ENCODE measurements at regions not wholly inside any gene's neighbourhood (a gene's known extent, or its start where the extent isn't known, plus 50 kb on each side); places are given as distances from the start of the nearest gene placed in this dataset.

GRCh38 chr17:77297693-77298666, 157.2 kb downstream of the SEC14L1 start:
- H3K4me3 ChIP-seq (ENCODE audit: low read length) = no peak overlapping the region
- H2AFZ ChIP-seq (ENCODE audit: low read depth, low read length) = no peak overlapping the region
- peaks cover 11% of the 10 kb centered on the region; the same call in 1 of the 2 replicates for H3K27me3 ChIP-seq (ENCODE audit: low read depth, low read length)
- H4K20me1 ChIP-seq (ENCODE audit: insufficient read depth, low read length) = no peaks in the 10 kb centered on the region
- no peaks in the 10 kb centered on the region for H3K79me2 ChIP-seq (ENCODE audit: low read length)
- no peak overlapping the region for H3K27ac ChIP-seq (ENCODE audit: low read length)
- TF ChIP-seq, protein P1, sequence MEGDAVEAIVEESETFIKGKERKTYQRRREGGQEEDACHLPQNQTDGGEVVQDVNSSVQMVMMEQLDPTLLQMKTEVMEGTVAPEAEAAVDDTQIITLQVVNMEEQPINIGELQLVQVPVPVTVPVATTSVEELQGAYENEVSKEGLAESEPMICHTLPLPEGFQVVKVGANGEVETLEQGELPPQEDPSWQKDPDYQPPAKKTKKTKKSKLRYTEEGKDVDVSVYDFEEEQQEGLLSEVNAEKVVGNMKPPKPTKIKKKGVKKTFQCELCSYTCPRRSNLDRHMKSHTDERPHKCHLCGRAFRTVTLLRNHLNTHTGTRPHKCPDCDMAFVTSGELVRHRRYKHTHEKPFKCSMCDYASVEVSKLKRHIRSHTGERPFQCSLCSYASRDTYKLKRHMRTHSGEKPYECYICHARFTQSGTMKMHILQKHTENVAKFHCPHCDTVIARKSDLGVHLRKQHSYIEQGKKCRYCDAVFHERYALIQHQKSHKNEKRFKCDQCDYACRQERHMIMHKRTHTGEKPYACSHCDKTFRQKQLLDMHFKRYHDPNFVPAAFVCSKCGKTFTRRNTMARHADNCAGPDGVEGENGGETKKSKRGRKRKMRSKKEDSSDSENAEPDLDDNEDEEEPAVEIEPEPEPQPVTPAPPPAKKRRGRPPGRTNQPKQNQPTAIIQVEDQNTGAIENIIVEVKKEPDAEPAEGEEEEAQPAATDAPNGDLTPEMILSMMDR (IDR thresholded peaks at IDR 0.05; ENCODE audit: low read depth, low read length) = no peak
- no peak for TF ChIP-seq EZH2phosphoT487 (IDR thresholded peaks at IDR 0.05; ENCODE audit: low read depth)
- H3K36me3 ChIP-seq (replicated peaks; ENCODE audit: low read depth, low read length) = no peaks in the 10 kb centered on the region
- H3K9me3 ChIP-seq (ENCODE audit: insufficient read depth, low read length) = no peaks in the 10 kb centered on the region
- no peak overlapping the region for H3K9ac ChIP-seq (ENCODE audit: low read length)
- no peaks in the 10 kb centered on the region for H3K4me1 ChIP-seq (ENCODE audit: low read length)
- no peak overlapping the region for H3K4me2 ChIP-seq (ENCODE audit: low read length)

DNA sequence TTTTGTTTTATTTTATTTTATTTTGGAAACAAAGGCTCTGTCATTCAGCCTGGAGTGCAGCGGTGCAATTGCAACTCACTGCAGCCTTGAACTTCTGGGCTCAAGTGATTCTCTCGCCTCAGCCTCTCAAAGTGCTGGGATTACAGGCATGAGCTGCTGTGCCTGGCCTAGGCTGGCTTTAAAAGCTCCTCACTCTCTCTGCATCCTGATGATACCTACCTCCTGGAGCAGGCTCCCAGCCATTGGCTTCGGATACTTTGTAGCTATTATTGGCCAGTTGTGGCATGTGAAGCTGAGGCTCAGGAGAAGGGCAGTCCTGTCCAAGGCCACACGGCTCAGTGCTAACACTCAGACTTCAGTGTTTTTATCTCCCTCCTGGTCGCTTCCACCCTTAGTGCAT, 158.0 kb downstream of the SEC14L1 start:
- Histone ChIP-seq H3K36me3 (replicated peaks; ENCODE audit: low read depth, low read length) (no peaks in the 10 kb centered on the region), H3K9ac (ENCODE audit: low read length) (no peak overlapping the region), H3K27me3 (ENCODE audit: low read depth, low read length) (peaks cover 11% of the 10 kb centered on the region; the same call in 1 of the 2 replicates), H3K4me1 (ENCODE audit: low read length) (no peaks in the 10 kb centered on the region), H2AFZ (ENCODE audit: low read depth, low read length) (no peak overlapping the region), H3K79me2 (ENCODE audit: low read length) (no peaks in the 10 kb centered on the region), H4K20me1 (ENCODE audit: insufficient read depth, low read length) (no peaks in the 10 kb centered on the region), H3K9me3 (ENCODE audit: insufficient read depth, low read length) (no peaks in the 10 kb centered on the region), H3K4me2 (ENCODE audit: low read length) (no peak overlapping the region), H3K4me3 (ENCODE audit: low read length) (no peak overlapping the region), H3K27ac (ENCODE audit: low read length) (no peak overlapping the region)
- no peak for TF ChIP-seq EZH2phosphoT487 (IDR thresholded peaks at IDR 0.05; ENCODE audit: low read depth)
- TF ChIP-seq, protein P1 (IDR thresholded peaks at IDR 0.05; ENCODE audit: low read depth, low read length) = no peak

GRCh38 chr17:77299256-77300015, 158.7 kb downstream of the SEC14L1 start:
- Histone ChIP-seq H3K79me2 (ENCODE audit: low read length) (no peaks in the 10 kb centered on the region), H2AFZ (ENCODE audit: low read depth, low read length) (no peak overlapping the region), H4K20me1 (ENCODE audit: insufficient read depth, low read length) (no peaks in the 10 kb centered on the region), H3K27me3 (ENCODE audit: low read depth, low read length) (peaks cover 11% of the 10 kb centered on the region; the same call in 1 of the 2 replicates), H3K4me2 (ENCODE audit: low read length) (no peak overlapping the region), H3K36me3 (replicated peaks; ENCODE audit: low read depth, low read length) (no peaks in the 10 kb centered on the region), H3K9ac (ENCODE audit: low read length) (no peak overlapping the region), H3K27ac (ENCODE audit: low read length) (no peak overlapping the region), H3K4me3 (ENCODE audit: low read length) (no peak overlapping the region), H3K9me3 (ENCODE audit: insufficient read depth, low read length) (no peaks in the 10 kb centered on the region), H3K4me1 (ENCODE audit: low read length) (no peaks in the 10 kb centered on the region)
- no peak for TF ChIP-seq EZH2phosphoT487 (IDR thresholded peaks at IDR 0.05; ENCODE audit: low read depth)
- TF ChIP-seq, protein P1 (IDR thresholded peaks at IDR 0.05; ENCODE audit: low read depth, low read length) = no peak

Data from OCI-LY3 (cell line).